GM18873 (cell line): ENCODE measurements at regions not wholly inside any gene's neighbourhood (a gene's known extent, or its start where the extent isn't known, plus 50 kb on each side); places are given as distances from the start of the nearest gene placed in this dataset.

ENCODE experiments used
- ATAC-seq: cut with Tn5 transposase; IDR thresholded peaks from one replicate; pipeline ENCODE4 v1.9.1; 2021; ENCODE audit warnings: mild to moderate bottlenecking, moderate library complexity, moderate number of reproducible peaks; ENCODE audit not compliant: unreplicated experiment, low FRiP score

- ATAC-seq = no peak
Observed at GRCh38 chr14:83196236-83196635, 1662.6 kb upstream of the SEL1L start.

- ATAC-seq = no peak
Observed at GRCh38 chr14:83197271-83197670, 1663.6 kb upstream of the SEL1L start.

GRCh38 chr14:83207550-83207949 lies 1673.9 kb upstream of the SEL1L start:
- ATAC-seq = no peak

GRCh38 chr14:83208341-83208740 lies 1674.7 kb upstream of the SEL1L start:
- ATAC-seq = no peak

DNA sequence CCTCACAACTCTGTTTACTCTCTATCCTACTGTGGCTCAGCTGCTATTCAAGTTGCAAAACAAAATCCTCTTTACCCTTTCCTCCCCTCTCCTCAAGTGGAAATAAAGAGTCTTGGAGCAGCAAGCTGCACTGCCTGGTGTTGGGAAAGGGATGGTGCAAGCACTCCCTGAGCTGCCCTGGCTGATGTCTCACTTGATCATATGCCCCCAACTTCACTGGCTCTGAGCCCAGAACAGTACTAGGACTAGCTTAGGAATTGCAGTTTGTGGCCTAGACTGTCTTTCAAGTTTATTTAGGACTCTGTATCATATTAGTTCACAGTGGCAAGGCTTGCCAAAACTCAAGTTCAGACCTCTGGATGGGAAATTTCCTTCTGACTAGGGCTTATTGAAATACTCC lies 1683.8 kb upstream of the SEL1L start:
- no peak for ATAC-seq

DNA sequence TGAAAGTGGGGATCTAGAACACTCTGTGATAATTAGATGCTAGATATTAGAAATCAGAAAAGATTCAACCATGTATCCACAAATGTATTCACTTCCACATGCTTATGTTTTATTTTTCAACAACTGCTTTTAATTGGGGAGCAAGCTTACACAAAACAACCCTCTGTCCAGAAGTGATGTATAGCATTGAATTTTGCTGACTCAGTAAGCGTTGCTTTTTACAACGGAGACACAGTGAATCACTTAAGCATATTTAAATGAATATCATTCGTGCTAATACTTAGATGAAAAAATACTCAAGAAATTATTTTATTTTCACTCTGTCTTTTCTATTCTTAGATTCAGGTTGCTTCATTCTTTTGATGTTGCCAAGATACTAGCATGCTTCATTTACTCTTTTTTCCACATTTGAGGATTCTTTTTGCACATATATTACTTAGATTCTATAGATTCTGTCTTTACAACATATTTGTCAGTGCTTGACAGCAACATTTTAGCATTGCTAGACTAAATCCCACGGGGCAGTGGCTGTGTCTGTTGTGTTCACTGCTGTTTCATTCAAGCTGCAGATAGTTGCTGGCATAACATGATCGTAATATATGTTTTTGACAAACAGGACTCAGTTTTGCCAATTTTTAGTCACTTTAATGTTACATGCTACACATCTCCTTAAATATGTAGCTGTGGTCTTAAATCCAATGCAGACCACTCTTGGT lies 1714.4 kb upstream of the SEL1L start:
- no peak for ATAC-seq

DNA sequence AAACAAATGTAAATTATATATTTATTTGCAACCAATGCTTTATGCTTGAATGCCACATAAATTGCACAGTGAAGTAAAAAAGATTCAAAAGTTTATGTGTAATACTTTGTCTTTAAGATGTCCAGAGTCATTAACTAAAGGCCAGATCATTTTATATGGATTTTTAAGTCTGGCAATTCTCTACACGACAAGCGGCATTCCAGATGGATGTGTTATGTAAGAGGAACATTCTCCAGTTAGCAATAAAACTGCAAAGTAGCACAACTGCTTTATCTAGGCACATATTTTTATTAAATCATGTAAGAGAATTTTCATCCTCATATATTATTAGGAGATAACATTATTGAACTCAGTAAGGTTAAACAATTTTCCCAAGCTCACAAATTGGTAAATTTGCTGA lies 1717.7 kb upstream of the SEL1L start:
- ATAC-seq = no peak

GRCh38 chr14:83253870-83254269 lies 1720.2 kb upstream of the SEL1L start:
- ATAC-seq = no peak

- no peak for ATAC-seq
Observed at GRCh38 chr14:83255015-83255726, 1721.5 kb upstream of the SEL1L start.

- no peak for ATAC-seq
Observed at GRCh38 chr14:83255727-83256090, 1722.1 kb upstream of the SEL1L start.

DNA sequence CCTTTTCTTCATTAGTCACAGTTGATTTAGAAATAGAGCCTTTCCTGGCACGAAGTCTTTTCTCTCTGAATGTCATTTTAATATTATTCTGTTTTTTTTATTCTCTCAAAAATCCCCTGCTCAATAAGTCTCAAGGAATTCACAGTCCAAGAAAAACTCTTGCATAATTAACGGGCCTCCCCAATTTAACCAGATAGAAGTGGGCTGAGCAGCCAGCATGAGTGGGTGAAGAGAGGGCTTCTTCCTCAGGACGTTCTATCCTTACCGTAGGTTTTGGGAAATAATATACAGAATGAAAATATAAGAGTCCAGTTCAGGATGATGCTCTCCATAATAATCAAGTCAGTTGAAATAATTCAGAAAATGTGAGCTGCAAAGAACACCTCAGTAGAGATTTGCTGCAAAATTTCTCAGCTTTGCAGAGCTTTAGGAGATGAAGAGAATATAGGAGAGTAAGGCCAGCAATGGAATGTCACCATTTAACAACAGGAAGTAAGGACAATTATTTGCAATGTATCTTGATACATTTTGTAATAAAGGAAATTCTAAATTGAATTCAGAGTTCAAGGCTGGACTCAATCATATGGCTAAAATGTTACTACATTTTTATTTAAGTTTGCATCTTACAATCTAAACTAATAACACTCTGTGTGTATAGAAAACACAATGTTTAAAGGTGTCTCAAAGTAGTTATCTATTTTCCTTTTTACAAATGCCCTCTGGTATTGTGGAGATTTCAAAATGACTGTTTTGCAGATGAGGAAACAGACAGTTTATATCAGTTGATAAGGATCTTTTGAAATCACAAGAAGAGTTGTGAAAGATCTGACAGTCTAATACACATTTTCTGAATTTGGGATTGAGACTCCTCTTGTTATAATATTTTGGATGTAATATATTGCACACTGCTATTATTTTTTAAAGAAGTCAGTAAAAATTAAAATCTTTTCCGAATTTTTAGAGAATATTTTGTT lies 1724.1 kb upstream of the SEL1L start:
- ATAC-seq = no peak

DNA sequence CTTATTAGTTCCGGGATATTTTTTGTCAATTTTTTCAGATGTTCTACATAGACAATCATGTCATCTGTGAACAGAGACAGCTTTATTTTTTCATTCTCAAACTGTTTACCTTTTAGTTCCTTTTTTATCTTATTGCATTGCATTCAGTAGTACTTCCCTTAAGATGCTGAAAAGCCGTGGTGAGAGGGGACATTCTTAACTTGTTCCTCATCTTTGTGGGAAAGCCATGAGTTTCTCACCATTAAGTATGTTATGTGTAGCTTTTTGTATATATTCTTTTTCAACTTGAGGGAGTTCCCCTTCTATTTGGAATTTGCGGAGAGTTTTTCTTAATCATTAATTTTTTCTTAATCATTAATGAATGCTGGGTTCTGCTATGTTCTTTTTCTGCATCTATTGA lies 1727.1 kb upstream of the SEL1L start:
- ATAC-seq = no peak

GRCh38 chr14:83269583-83269982 lies 1735.9 kb upstream of the SEL1L start:
- no peak for ATAC-seq

GRCh38 chr14:83271663-83272062 lies 1738.0 kb upstream of the SEL1L start:
- ATAC-seq = no peak

DNA sequence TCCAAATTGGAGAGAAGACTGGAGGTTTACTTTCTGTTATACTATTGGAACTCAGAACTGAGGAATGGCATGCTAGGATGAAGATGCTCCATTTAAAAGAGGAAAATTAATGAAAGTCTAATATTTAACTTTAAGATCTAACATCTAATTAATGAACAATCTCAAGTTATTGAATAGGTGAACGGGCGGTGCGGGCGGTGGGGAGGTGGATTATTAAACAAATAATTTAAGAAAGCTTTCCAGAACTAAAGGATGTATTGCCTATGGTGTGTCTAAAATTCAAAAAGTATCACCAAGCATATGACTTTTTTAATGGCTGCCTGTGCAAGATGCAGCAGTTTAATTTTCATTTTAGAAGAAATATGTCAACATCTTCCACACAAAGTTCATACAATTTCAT lies 1747.1 kb upstream of the SEL1L start:
- ATAC-seq = no peak

GRCh38 chr14:83282706-83283105 lies 1749.1 kb upstream of the SEL1L start:
- no peak for ATAC-seq

DNA sequence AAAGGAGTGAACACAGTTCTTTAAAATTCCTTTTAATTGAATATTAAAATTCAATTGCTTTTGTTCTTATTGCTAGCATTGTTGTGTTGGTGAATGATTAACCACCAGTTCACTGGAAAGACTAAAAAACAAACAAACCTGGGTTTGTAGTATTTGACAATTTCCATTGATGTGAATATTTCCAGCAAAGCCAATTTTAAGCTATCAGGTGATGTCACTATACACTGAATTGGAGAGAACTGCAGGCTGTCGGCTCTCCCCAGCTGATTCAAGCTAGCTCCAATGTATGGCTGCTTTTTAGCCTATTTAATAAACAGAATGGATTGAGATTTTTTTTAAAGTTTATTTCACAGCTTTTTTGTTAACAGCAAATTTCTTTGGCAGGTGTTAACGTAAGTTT lies 1753.6 kb upstream of the SEL1L start:
- ATAC-seq = no peak

- ATAC-seq = no peak
Observed at GRCh38 chr14:83289390-83289789, 1755.7 kb upstream of the SEL1L start.

DNA sequence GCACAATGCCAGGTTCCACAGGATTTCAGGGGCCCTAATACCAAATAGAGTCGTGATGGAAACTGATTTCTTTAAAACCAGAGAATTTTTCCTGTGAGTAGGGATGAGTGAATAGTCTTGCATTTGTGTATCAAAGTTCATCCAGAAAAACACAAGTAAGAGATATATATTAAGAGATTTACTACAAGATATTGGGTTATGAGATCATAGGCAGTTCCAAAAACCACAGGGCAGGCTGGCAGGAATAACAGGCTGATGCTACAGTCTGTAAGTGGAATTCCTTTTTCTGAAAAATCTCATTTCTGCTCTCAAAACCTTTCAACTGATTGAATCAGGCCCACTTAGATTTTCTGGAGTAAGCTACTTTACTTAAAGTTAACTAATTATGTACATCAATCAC lies 1756.2 kb upstream of the SEL1L start:
- no peak for ATAC-seq

DNA sequence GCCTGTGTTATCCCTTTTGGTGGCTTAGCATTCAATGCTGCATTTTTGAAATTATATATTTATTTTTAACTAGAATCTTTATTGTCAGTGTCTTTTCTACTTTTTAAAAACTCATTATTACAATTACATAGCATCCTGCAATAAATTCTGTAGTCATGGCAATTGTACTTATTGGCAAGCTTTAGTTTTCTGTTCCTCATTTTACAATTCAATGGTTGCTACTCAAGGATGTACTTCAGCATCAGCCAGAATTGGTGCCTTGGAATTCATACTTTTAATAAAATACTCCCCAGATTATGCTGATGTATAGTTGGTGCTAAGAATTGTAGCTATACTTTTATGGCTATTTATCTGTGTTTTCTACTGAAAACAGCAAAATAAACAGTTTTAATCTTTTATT lies 1756.8 kb upstream of the SEL1L start:
- no peak for ATAC-seq

- no peak for ATAC-seq
Observed at GRCh38 chr14:83291714-83292113, 1758.1 kb upstream of the SEL1L start.
